ENCODE measurements at regions not wholly inside any gene's neighbourhood (a gene's known extent, or its start where the extent isn't known, plus 50 kb on each side); places are given as distances from the start of the nearest gene placed in this dataset.

DNA sequence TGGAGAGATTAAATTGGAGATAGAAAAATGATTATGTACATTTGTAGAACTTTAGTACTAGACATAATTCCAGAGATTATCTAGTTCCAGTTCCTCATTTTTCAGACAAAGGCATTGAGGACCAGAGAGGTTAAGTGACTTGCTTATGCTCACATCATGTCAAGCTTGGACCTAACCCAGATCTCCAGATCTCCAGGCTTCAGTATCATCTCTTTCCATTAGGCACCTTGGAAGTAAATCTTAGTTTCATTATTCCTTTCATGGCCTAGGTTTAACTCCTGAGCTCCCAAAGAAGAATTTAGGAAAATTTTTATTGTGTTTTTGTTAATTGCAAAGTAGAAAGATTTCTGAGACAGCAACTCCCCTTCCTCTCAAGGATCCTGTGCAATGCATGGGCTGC lies 148.8 kb downstream of the GATB start:
- DNase-seq (ENCODE audit: low spot score): no peak

DNA sequence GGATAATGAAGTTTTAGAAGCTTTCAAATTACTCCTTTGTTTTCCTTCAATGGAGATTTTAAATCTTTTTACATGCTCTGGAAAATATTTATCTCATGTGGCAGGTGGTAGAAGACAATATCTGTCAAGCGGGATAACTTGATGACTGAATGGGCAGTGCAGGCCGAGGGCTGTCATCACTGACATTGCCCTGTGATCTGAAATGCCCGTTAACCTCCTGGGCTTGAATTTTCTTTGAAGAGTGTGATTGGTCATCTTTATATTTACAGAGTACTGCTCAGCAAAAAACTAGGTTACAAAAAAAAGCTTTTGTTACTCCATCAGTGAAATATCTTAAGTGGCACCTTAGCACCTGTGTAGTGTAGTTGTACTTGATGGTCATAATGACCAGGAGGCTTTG lies 147.5 kb downstream of the GATB start:
- no peak for DNase-seq (ENCODE audit: low spot score)

DNA sequence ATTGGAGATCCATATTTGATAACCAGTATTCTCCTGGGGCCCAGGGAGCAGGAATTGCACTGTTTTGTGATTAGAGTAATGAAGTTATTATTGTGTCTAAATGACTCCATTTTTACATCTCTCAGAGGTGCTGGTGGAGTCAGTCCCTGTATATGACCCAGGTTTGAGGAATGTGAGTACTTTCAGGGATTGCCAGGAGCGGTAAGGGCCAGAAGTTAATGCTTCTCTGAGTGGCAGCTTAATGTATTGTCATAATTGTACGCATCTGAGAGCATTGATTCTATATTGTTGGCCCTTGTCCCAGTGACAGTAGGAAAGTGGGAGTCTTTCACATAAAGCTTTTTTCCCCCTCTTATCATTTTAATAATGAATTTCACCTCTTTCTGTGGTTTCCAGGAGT lies 146.2 kb downstream of the GATB start:
- DNase-seq (ENCODE audit: low spot score): no peak

DNA sequence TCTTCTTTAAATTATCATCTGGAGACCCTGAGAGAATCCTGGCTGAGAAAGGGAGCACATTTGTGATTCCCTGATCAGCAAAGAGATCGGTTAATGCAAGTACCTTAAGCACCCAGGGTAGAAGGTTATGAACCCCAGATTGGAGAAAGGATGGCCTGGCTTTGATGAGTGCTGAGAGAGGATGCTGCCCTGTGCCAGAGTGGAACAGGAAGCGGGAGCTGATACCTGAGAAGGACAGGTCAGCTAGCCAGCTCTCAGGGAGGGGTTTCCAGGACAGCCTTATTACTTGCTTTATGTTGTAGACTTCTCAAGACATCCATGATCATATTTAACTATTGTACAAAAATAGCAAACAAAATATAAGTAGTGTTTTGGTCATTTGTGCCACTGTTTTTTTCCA lies 141.9 kb downstream of the GATB start:
- DNase-seq (ENCODE audit: low spot score): no peak

DNA sequence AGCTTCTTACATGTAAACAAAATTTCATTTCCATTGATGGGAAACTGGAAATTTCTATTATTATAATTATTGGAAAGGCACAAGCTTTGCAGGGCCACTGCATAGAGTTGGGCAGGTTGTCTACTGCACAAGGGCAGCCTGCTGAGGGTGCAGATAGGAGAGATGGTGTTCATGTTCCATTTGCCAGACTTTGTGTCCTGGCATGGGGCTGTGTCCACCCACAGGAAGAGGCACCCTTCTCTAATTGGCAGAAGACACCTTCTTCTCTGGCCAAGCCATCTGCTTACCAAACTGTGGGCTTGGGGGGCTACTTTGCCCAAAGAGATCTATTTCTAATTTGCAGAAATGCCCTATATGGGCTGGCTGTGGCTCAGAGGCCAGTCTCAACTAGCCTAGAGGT lies 140.7 kb downstream of the GATB start:
- no peak for DNase-seq (ENCODE audit: low spot score)
